Neural progenitor cell (in vitro differentiated cells): ENCODE measurements at regions not wholly inside any gene's neighbourhood (a gene's known extent, or its start where the extent isn't known, plus 50 kb on each side); places are given as distances from the start of the nearest gene placed in this dataset.

Experiments used
- DNase-seq: peaks from one replicate; pipeline ENCODE4 v3.0.0-alpha.2; 2016; ENCODE audit warnings: low spot score
- H2AFZ ChIP-seq: fragments of 200-600 bp; sonication (generic); replicated peaks from 2 replicates; pipeline ENCODE4 v1.6.1; 2016; ENCODE audit warnings: antibody characterized with exemption
- H3F3A ChIP-seq: fragments of 200-600 bp; sonication (generic); 2 replicates; pipeline ENCODE4 v1.6.1; 2016; ENCODE audit warnings: antibody characterized with exemption, low read depth
- H3K27ac ChIP-seq: fragments of 200-600 bp; sonication (generic); 2 replicates; pipeline ENCODE4 v1.5.1; 2016; ENCODE audit warnings: mild to moderate bottlenecking
- H3K27me3 ChIP-seq: fragments of 200-600 bp; sonication (generic); 2 replicates; pipeline ENCODE4 v1.6.1; 2016; ENCODE audit warnings: mild to moderate bottlenecking, moderate library complexity
- H3K36me3 ChIP-seq: fragments of 200-600 bp; sonication (generic); 2 replicates; pipeline ENCODE4 v1.5.1; 2016
- H3K4me1 ChIP-seq: fragments of 200-600 bp; sonication (generic); 2 replicates; pipeline ENCODE4 v1.6.1; 2016; ENCODE audit warnings: mixed run types
- H3K4me2 ChIP-seq: fragments of 200-600 bp; sonication (generic); 2 replicates; pipeline ENCODE4 v1.6.1; 2016
- H3K4me3 ChIP-seq: fragments of 200-600 bp; sonication (generic); 2 replicates; pipeline ENCODE4 v1.5.1; 2016
- H3K79me2 ChIP-seq: fragments of 200-600 bp; sonication (generic); 2 replicates; pipeline ENCODE4 v1.6.1; 2016; ENCODE audit warnings: low read depth
- H3K9ac ChIP-seq: fragments of 200-600 bp; sonication (generic); 2 replicates; pipeline ENCODE4 v1.6.1; 2016
- H3K9me3 ChIP-seq: fragments of 200-600 bp; sonication (generic); 2 replicates; pipeline ENCODE4 v1.5.1; 2016; ENCODE audit warnings: low read depth
- H4K20me1 ChIP-seq: fragments of 200-600 bp; sonication (generic); 2 replicates; pipeline ENCODE4 v1.6.1; 2016; ENCODE audit warnings: low read depth
- H3K27ac Mint-ChIP-seq: 3 replicates; pipeline ENCODE4 v1.8.0; 2021; ENCODE audit warnings: mixed read lengths
- H3K27me3 Mint-ChIP-seq: 2 replicates; pipeline ENCODE4 v1.8.0; 2022; ENCODE audit warnings: low read depth, mild to moderate bottlenecking, inconsistent platforms, moderate library complexity, mixed read lengths; ENCODE audit not compliant: insufficient read depth
- H3K36me3 Mint-ChIP-seq: 3 replicates; pipeline ENCODE4 v1.8.0; 2021; ENCODE audit warnings: mixed read lengths
- H3K4me1 Mint-ChIP-seq: 3 replicates; pipeline ENCODE4 v1.8.0; 2021; ENCODE audit warnings: mixed read lengths
- H3K4me3 Mint-ChIP-seq: 3 replicates; pipeline ENCODE4 v1.8.0; 2021; ENCODE audit warnings: mild to moderate bottlenecking, moderate library complexity, mixed read lengths
- H3K9me3 Mint-ChIP-seq: 3 replicates; pipeline ENCODE4 v1.8.0; 2020; ENCODE audit warnings: mixed read lengths
- CTCF ChIP-seq: fragments of 200-600 bp; sonication (generic); IDR thresholded peaks from 2 replicates; pipeline ENCODE4 v1.5.1; 2017; ENCODE audit warnings: antibody characterized with exemption, mild to moderate bottlenecking
- EZH2 ChIP-seq: fragments of 200-600 bp; sonication (generic); IDR thresholded peaks from 2 replicates; pipeline ENCODE4 v1.6.1; 2017; ENCODE audit warnings: antibody characterized with exemption, mild to moderate bottlenecking, moderate library complexity
- EZH2phosphoT487 ChIP-seq: fragments of 200-600 bp; sonication (generic); IDR thresholded peaks from 2 replicates; pipeline ENCODE4 v1.6.1; 2017; ENCODE audit warnings: antibody characterized with exemption

GRCh38 chr2:187917535-187917934 is 363.3 kb upstream of the TFPI start:
- Mint-ChIP-seq H3K4me3 (no peak overlapping the region), H3K4me1 (no peaks in the 10 kb centered on the region), H3K27me3 (no peaks in the 10 kb centered on the region), H3K36me3 (no peaks in the 10 kb centered on the region), H3K9me3 (peaks cover 3% of the 10 kb centered on the region), H3K27ac (no peak overlapping the region)
- peaks cover 12% of the 10 kb centered on the region for H3F3A ChIP-seq
- peak; percentile 49 for DNase-seq
- no peaks in the 10 kb centered on the region for H3K79me2 ChIP-seq
- H3K4me2 ChIP-seq: peak overlapping the region; percentile 37
- H4K20me1 ChIP-seq: no peaks in the 10 kb centered on the region
- peak overlapping the region; percentile 63 for H2AFZ ChIP-seq
- no peaks in the 10 kb centered on the region for H3K9me3 ChIP-seq
- H3K9ac ChIP-seq: no peak overlapping the region
- no peak overlapping the region for H3K4me3 ChIP-seq
- TF ChIP-seq CTCF (no peak), EZH2 (no peak), EZH2phosphoT487 (no peak)
- peaks cover 9% of the 10 kb centered on the region for H3K4me1 ChIP-seq
- no peaks in the 10 kb centered on the region for H3K36me3 ChIP-seq
- H3K27me3 ChIP-seq: no peaks in the 10 kb centered on the region
- peak overlapping the region; percentile 40 for H3K27ac ChIP-seq

- Mint-ChIP-seq H3K9me3 (peaks cover 3% of the 10 kb centered on the region), H3K27me3 (no peaks in the 10 kb centered on the region), H3K36me3 (no peaks in the 10 kb centered on the region), H3K4me1 (no peaks in the 10 kb centered on the region), H3K4me3 (no peak overlapping the region), H3K27ac (no peak overlapping the region)
- H3K4me3 ChIP-seq: no peak overlapping the region
- H3K27ac ChIP-seq: no peak overlapping the region
- TF ChIP-seq EZH2phosphoT487: no peak
- TF ChIP-seq EZH2: no peak
- TF ChIP-seq CTCF: no peak
- no peaks in the 10 kb centered on the region for H3K27me3 ChIP-seq
- peaks cover 12% of the 10 kb centered on the region for H3F3A ChIP-seq
- H3K79me2 ChIP-seq: no peaks in the 10 kb centered on the region
- DNase-seq: no peak
- H3K36me3 ChIP-seq: no peaks in the 10 kb centered on the region
- no peak overlapping the region for H2AFZ ChIP-seq
- no peak overlapping the region for H3K9ac ChIP-seq
- H3K4me2 ChIP-seq: no peak overlapping the region
- no peaks in the 10 kb centered on the region for H4K20me1 ChIP-seq
- H3K4me1 ChIP-seq: peaks cover 9% of the 10 kb centered on the region
- H3K9me3 ChIP-seq: no peaks in the 10 kb centered on the region
Observed at GRCh38 chr2:187918996-187919821, 365.0 kb upstream of the TFPI start.

GRCh38 chr2:187920511-187920910 is 366.3 kb upstream of the TFPI start:
- H3K9me3 Mint-ChIP-seq: no peaks in the 10 kb centered on the region
- H3K36me3 Mint-ChIP-seq: no peaks in the 10 kb centered on the region
- DNase-seq: no peak
- no peak overlapping the region for H2AFZ ChIP-seq
- no peaks in the 10 kb centered on the region for H3K79me2 ChIP-seq
- no peak overlapping the region for H3K27ac Mint-ChIP-seq
- TF ChIP-seq EZH2phosphoT487 (no peak), EZH2 (no peak), CTCF (no peak)
- peaks cover 9% of the 10 kb centered on the region for H3K4me1 ChIP-seq
- H3K36me3 ChIP-seq: no peaks in the 10 kb centered on the region
- no peaks in the 10 kb centered on the region for H3K9me3 ChIP-seq
- H3K27me3 ChIP-seq: no peaks in the 10 kb centered on the region
- H3F3A ChIP-seq: peaks cover 12% of the 10 kb centered on the region
- H3K27me3 Mint-ChIP-seq: no peaks in the 10 kb centered on the region
- no peak overlapping the region for H3K27ac ChIP-seq
- H3K4me1 Mint-ChIP-seq: no peaks in the 10 kb centered on the region
- no peak overlapping the region for H3K4me3 ChIP-seq
- H3K4me3 Mint-ChIP-seq: no peak overlapping the region
- no peak overlapping the region for H3K9ac ChIP-seq
- H3K4me2 ChIP-seq: no peak overlapping the region
- no peaks in the 10 kb centered on the region for H4K20me1 ChIP-seq
